Neuronal stem cell (in vitro differentiated cells): ENCODE measurements at regions not wholly inside any gene's neighbourhood (a gene's known extent, or its start where the extent isn't known, plus 50 kb on each side); places are given as distances from the start of the nearest gene placed in this dataset.

ENCODE experiments used
- DNase-seq: peaks from one replicate; pipeline ENCODE4 v3.0.0-alpha.2; 2013; ENCODE audit warnings: low spot score
- H2AFZ ChIP-seq: one replicate; pipeline ENCODE4 v1.6.1; 2013; ENCODE audit warnings: mild to moderate bottlenecking, low read length, inconsistent platforms
- H2AK5ac ChIP-seq: 2 replicates; pipeline ENCODE4 v1.6.1; 2013; ENCODE audit warnings: low read depth, mild to moderate bottlenecking, inconsistent platforms, low read length, moderate library complexity, mixed read lengths
- H2BK120ac ChIP-seq: 2 replicates; pipeline ENCODE4 v1.6.1; 2013; ENCODE audit warnings: low read depth, mild to moderate bottlenecking, inconsistent platforms, low read length, moderate library complexity, mixed read lengths
- H2BK12ac ChIP-seq: one replicate; pipeline ENCODE4 v1.6.1; 2013; ENCODE audit warnings: low read length, inconsistent platforms
- H2BK15ac ChIP-seq: 2 replicates; pipeline ENCODE4 v1.6.1; 2013; ENCODE audit warnings: mild to moderate bottlenecking, low read length, inconsistent platforms, mixed read lengths
- H2BK5ac ChIP-seq: one replicate; pipeline ENCODE4 v1.6.1; 2013; ENCODE audit warnings: inconsistent platforms, mild to moderate bottlenecking, low read length, moderate library complexity
- H3K14ac ChIP-seq: one replicate; pipeline ENCODE4 v1.6.1; 2013; ENCODE audit warnings: low read length, inconsistent platforms
- H3K18ac ChIP-seq: 2 replicates; pipeline ENCODE4 v1.6.1; 2013; ENCODE audit warnings: low read length, inconsistent platforms
- H3K23ac ChIP-seq: 2 replicates; pipeline ENCODE4 v1.6.1; 2013; ENCODE audit warnings: low read depth, mild to moderate bottlenecking, mixed read lengths, low read length, inconsistent platforms; ENCODE audit not compliant: poor library complexity
- H3K27ac ChIP-seq: replicated peaks from 3 replicates; pipeline ENCODE4 v1.5.1; 2013; ENCODE audit warnings: low read length, inconsistent platforms
- H3K27me3 ChIP-seq, 3 experiments: 2 replicates each; pipeline ENCODE4 v1.6.1; 2013; ENCODE audit warnings: low read length in 3 of 3, mild to moderate bottlenecking in 2 of 3, inconsistent platforms in 1 of 3, low read depth in 1 of 3, mixed read lengths in 1 of 3, moderate library complexity in 1 of 3; ENCODE audit not compliant: control insufficient read depth in 3 of 3, insufficient read depth in 3 of 3
- H3K36me3 ChIP-seq, 2 donors: replicated peaks in 1 of 2; 2 replicates each; pipeline ENCODE4 v1.6.1; 2013; ENCODE audit warnings: low read length in 2 of 2; ENCODE audit not compliant: control insufficient read depth in 2 of 2, insufficient read depth in 2 of 2
- H3K4ac ChIP-seq: 2 replicates; pipeline ENCODE4 v1.6.1; 2013; ENCODE audit warnings: inconsistent platforms, mild to moderate bottlenecking, low read length, moderate library complexity
- H3K4me1 ChIP-seq, 2 donors: 1 replicate in 1 of 2; 2 replicates in 1 of 2; pipeline ENCODE4 v1.6.1; 2013; ENCODE audit warnings: low read length in 2 of 2, low read depth in 1 of 2; ENCODE audit not compliant: control insufficient read depth in 2 of 2, insufficient read depth in 1 of 2
- H3K4me2 ChIP-seq: one replicate; pipeline ENCODE4 v1.6.1; 2013; ENCODE audit warnings: mild to moderate bottlenecking, low read length, inconsistent platforms; ENCODE audit not compliant: insufficient read depth, poor library complexity, severe bottlenecking
- H3K4me3 ChIP-seq, 2 donors: 2 replicates each; pipeline ENCODE4 v1.5.1; 2013; ENCODE audit warnings: low read length in 2 of 2, mild to moderate bottlenecking in 2 of 2, inconsistent platforms in 1 of 2, moderate library complexity in 1 of 2
- H3K79me1 ChIP-seq: one replicate; pipeline ENCODE4 v1.6.1; 2013; ENCODE audit warnings: low read depth, mild to moderate bottlenecking, inconsistent platforms, low read length, moderate library complexity
- H3K9ac ChIP-seq: one replicate; pipeline ENCODE4 v1.6.1; 2013; ENCODE audit warnings: mild to moderate bottlenecking, low read depth, low read length, inconsistent platforms; ENCODE audit not compliant: poor library complexity
- H3K9me3 ChIP-seq, 2 donors: replicated peaks in 1 of 2; 2 replicates each; pipeline versions ENCODE3 to v1.6.1; 2013; ENCODE audit warnings: low read length in 2 of 2, mild to moderate bottlenecking in 2 of 2, inconsistent platforms in 1 of 2, low read depth in 1 of 2, mixed read lengths in 1 of 2, moderate library complexity in 1 of 2; ENCODE audit not compliant: control insufficient read depth in 2 of 2, insufficient read depth in 1 of 2
- H4K8ac ChIP-seq: one replicate; pipeline ENCODE4 v1.6.1; 2013; ENCODE audit warnings: low read depth, mild to moderate bottlenecking, inconsistent platforms, low read length, moderate library complexity
- H4K91ac ChIP-seq: one replicate; pipeline ENCODE4 v1.6.1; 2013; ENCODE audit warnings: low read length, low read depth, mild to moderate bottlenecking, inconsistent platforms; ENCODE audit not compliant: poor library complexity
- WGBS, 2 donors: extraction: QIAGEN DNeasy Blood & Tissue Kit; methylation state at CpG; one replicate each; pipeline ENCODE4 v1.1.7; 2013; ENCODE audit warnings: missing lambda C conversion rate in 2 of 2, mixed read lengths in 1 of 2; ENCODE audit not compliant: insufficient read length in 2 of 2, insufficient replicate concordance in 1 of 2; ENCODE audit errors: extremely low coverage in 2 of 2; 5-methylcytosine and 5-hydroxymethylcytosine counted together

DNA sequence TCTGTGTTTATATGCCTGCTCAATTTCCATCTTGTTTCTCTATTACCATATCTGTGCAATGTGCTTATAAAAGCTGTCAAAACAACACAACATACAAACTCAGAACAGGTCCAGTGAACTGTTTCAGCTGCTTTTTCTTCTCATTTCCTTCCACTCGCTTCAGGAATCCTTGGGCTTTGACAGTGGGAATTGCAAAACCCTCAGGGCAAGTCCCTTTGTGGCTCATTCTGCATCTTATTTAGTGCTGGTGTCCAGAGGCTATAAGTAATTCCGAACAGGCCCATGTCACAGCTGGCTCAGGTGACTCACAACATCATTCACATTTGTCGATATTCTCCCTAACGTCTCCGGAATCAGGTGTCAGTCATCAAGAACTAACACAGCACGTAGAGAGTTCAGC is 309.9 kb upstream of the ZNF521 start:
- no peak for DNase-seq
- Histone ChIP-seq H2BK5ac (no peak overlapping the region), H3K4ac (no peak overlapping the region), H3K9me3 (no peaks in the 10 kb centered on the region), H3K79me1 (no peaks in the 10 kb centered on the region), H3K36me3 (no peaks in the 10 kb centered on the region), H4K8ac (no peak overlapping the region), H3K27me3 (no peaks in the 10 kb centered on the region), H3K27ac (no peak overlapping the region), H2BK15ac (no peak overlapping the region), H3K4me2 (no peak overlapping the region), H2BK120ac (no peak overlapping the region), H3K4me1 (peaks cover 0 to 2% of the 10 kb centered on the region in 2 donors), H2AFZ (no peak overlapping the region), H3K18ac (no peak overlapping the region), H4K91ac (no peak overlapping the region), H2BK12ac (no peak overlapping the region), H2AK5ac (no peak overlapping the region), H3K4me3 (no peak overlapping the region), H3K14ac (no peak overlapping the region), H3K9ac (no peak overlapping the region), H3K23ac (no peak overlapping the region)
- no CpG with 5 or more reads among the region's 6 CpGs for WGBS, 2 donors

DNA sequence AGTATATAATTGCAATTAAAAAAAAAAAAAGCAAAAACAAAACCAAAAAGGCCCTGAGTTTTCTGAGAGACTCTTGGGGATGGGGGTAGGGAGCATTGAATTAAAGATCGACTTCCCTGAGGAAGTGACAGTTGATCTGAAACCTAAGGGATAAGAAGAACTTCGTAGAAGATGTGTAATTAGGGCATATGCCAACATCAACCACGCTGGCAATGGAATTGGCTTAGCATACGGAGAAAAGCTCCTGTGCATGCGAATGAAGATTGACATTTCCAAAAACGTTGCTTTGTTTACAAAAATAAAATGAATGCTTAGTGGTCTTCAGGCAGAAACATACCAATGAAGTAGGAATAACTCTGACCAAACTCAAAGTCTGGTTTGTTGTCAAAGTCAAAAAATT is 307.6 kb upstream of the ZNF521 start:
- no peak overlapping the region for H2BK15ac ChIP-seq
- H2BK5ac ChIP-seq: no peak overlapping the region
- no peak overlapping the region for H2BK12ac ChIP-seq
- H3K4ac ChIP-seq: no peak overlapping the region
- no CpG with 5 or more reads among the region's 6 CpGs for WGBS, 2 donors
- H3K4me2 ChIP-seq: no peak overlapping the region
- no peaks in the 10 kb centered on the region for H3K27me3 ChIP-seq
- H4K91ac ChIP-seq: no peak overlapping the region
- H3K4me1 ChIP-seq: peaks cover 0 to 2% of the 10 kb centered on the region in 2 donors
- no peak overlapping the region for H2AFZ ChIP-seq
- no peaks in the 10 kb centered on the region for H3K79me1 ChIP-seq
- DNase-seq: no peak
- no peak overlapping the region for H3K27ac ChIP-seq
- no peak overlapping the region for H2BK120ac ChIP-seq
- no peak overlapping the region for H3K9ac ChIP-seq
- no peaks in the 10 kb centered on the region for H3K36me3 ChIP-seq
- no peak overlapping the region for H3K4me3 ChIP-seq
- no peak overlapping the region for H2AK5ac ChIP-seq
- H3K23ac ChIP-seq: no peak overlapping the region
- H4K8ac ChIP-seq: no peak overlapping the region
- no peak overlapping the region for H3K14ac ChIP-seq
- H3K18ac ChIP-seq: no peak overlapping the region
- H3K9me3 ChIP-seq: no peaks in the 10 kb centered on the region

DNA sequence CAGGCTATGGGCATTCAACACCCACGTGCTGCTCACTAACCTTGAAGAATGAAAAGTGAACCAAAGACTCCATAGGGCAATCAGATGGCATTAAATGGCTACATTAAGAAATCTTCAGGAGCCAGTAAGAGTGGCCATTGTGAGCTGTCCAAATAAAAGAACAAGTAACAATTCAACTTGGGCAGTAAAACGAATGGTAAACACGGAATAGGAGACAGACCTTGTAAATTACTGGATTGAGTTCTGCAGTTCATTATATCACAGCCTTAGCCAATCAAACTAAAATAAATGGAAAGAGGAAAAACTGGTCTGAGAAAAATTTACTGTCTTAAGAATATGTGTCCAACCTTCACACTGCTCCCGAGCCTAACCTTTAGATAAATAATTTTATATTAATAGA is 306.5 kb upstream of the ZNF521 start:
- no peaks in the 10 kb centered on the region for H3K36me3 ChIP-seq
- H3K9me3 ChIP-seq: no peaks in the 10 kb centered on the region
- no peak overlapping the region for H3K4me2 ChIP-seq
- H3K27ac ChIP-seq: no peak overlapping the region
- DNase-seq: no peak
- no peak overlapping the region for H2BK12ac ChIP-seq
- no peak overlapping the region for H3K4ac ChIP-seq
- no peak overlapping the region for H3K23ac ChIP-seq
- H2BK15ac ChIP-seq: no peak overlapping the region
- H2BK120ac ChIP-seq: no peak overlapping the region
- H2AFZ ChIP-seq: peak overlapping the region; percentile 27
- no peak overlapping the region for H3K4me3 ChIP-seq
- H2BK5ac ChIP-seq: no peak overlapping the region
- peaks cover 0 to 2% of the 10 kb centered on the region in 2 donors for H3K4me1 ChIP-seq
- H3K79me1 ChIP-seq: no peaks in the 10 kb centered on the region
- H3K14ac ChIP-seq: no peak overlapping the region
- no peak overlapping the region for H2AK5ac ChIP-seq
- no peak overlapping the region for H3K18ac ChIP-seq
- H4K8ac ChIP-seq: no peak overlapping the region
- WGBS, 2 donors: no CpG with 5 or more reads among the region's 4 CpGs
- H3K9ac ChIP-seq: no peak overlapping the region
- no peak overlapping the region for H4K91ac ChIP-seq
- no peaks in the 10 kb centered on the region for H3K27me3 ChIP-seq

DNA sequence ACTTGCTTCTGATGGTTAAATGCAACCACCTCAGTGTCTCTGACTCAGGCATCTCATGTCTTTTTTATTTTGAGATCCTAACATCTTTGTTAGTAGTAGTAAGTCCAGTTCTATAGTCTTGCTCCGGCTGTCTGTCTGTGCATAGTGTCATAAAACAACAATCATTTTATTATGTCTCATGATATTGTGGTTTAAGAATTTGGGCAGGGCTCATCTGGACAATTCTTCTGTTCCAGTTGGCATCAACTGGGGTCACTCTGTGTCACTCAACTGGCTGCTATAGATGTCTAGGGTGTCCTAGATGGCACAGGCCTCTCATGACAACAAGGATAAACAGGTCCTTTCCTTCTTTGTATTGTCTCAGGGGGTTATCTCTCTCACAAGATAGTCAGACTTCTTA is 299.6 kb upstream of the ZNF521 start:
- Histone ChIP-seq H3K9me3 (no peaks in the 10 kb centered on the region), H2AFZ (no peak overlapping the region), H3K79me1 (no peaks in the 10 kb centered on the region), H3K4ac (no peak overlapping the region), H2AK5ac (no peak overlapping the region), H2BK120ac (no peak overlapping the region), H3K36me3 (no peaks in the 10 kb centered on the region), H2BK12ac (no peak overlapping the region), H3K27ac (no peak overlapping the region), H3K4me1 (peaks cover 0 to 7% of the 10 kb centered on the region in 2 donors), H4K8ac (no peak overlapping the region), H3K9ac (no peak overlapping the region), H3K14ac (no peak overlapping the region), H2BK5ac (no peak overlapping the region), H3K4me2 (no peak overlapping the region), H2BK15ac (no peak overlapping the region), H3K23ac (no peak overlapping the region), H3K18ac (no peak overlapping the region), H4K91ac (no peak overlapping the region), H3K4me3 (no peak overlapping the region), H3K27me3 (no peaks in the 10 kb centered on the region)
- no CpG with 5 or more reads among the region's 1 CpG for WGBS, 2 donors
- no peak for DNase-seq
